ENCODE measurements at regions not wholly inside any gene's neighbourhood (a gene's known extent, or its start where the extent isn't known, plus 50 kb on each side); places are given as distances from the start of the nearest gene placed in this dataset.
A peak's percentile ranks its signal among the peaks of the same experiment; 100 is the strongest.

- POLR2A ChIA-PET, result no interaction called here
- no peak overlapping the region for H3K27ac ChIP-seq (ENCODE audit: extremely low read depth, low read depth, low read length)
Observed at GRCh38 chr16:88144028-88144511, 192.8 kb downstream of the BANP start.

More at GRCh38 chr16:88144028-88144511, 192.8 kb downstream of the BANP start:
- Histone ChIP-seq H3K4me1 (replicated peaks in 1 of 2; ENCODE audit: control insufficient read depth in 2 of 2, insufficient read depth in 2 of 2, low read length in 2 of 2) (peaks cover 5 to 44% of the 10 kb centered on the region in 2 experiments), H3K79me2 (ENCODE audit: control insufficient read depth, insufficient read depth, low read length) (no peaks in the 10 kb centered on the region), H3K9me1 (ENCODE audit: control insufficient read depth, insufficient read depth, low read length) (peaks cover 4% of the 10 kb centered on the region), H2AFZ (ENCODE audit: low read depth, low read length) (no peak overlapping the region), H3K4me3 (no peak overlapping the region), H4K20me1 (replicated peaks; ENCODE audit: control insufficient read depth, insufficient read depth, low read length) (peaks cover 3% of the 10 kb centered on the region; the same call in 1 of the 2 replicates), H3K9ac (ENCODE audit: insufficient read depth in 1 of 2, low read depth in 2 of 2, low read length in 2 of 2) (no peak overlapping the region), H3K9me3 (replicated peaks; ENCODE audit: control insufficient read depth, insufficient read depth, low read depth, low read length) (no peaks in the 10 kb centered on the region), H3K27me3 (ENCODE audit: control insufficient read depth in 2 of 2, insufficient read depth in 2 of 2, low read length in 2 of 2) (peaks cover 2 to 23% of the 10 kb centered on the region in 2 experiments; a peak in 2 of 5 replicates), H3K36me3 (ENCODE audit: control insufficient read depth, insufficient read depth, low read length) (no peaks in the 10 kb centered on the region), H3K4me2 (ENCODE audit: insufficient read depth, low read length) (no peak overlapping the region)
- in situ Hi-C loops (cut with MboI), result no loop called here
- DNase-seq (ENCODE audit: extremely low read depth in 1 of 4, low spot score in 3 of 4) (no peak), FAIRE-seq (peak; percentile 65), ATAC-seq (no peak)
- 4% methylated on average over 17 of the region's 21 CpGs for WGBS (ENCODE audit: insufficient coverage, low coverage, missing lambda C conversion rate)
- CTCF ChIA-PET (ENCODE audit: low intra/inter-chr PET ratio), result no interaction called here
- TF ChIP-seq MGA (IDR thresholded peaks at IDR 0.05) (peak; percentile 25; the same call in 1 of the 2 replicates), L3MBTL2 (IDR thresholded peaks at IDR 0.05) (peak; percentile 42; the same call in 1 of the 2 replicates), NCOR1 (IDR thresholded peaks at IDR 0.05) (no peak)
- BruUV-seq (replicated peaks), result no TSS peak
- intact Hi-C loops (cut with micrococcal nuclease), result no loop called here

All from K562 (cell line).